SU-DHL-6 (cell line): ENCODE measurements at regions not wholly inside any gene's neighbourhood (a gene's known extent, or its start where the extent isn't known, plus 50 kb on each side); places are given as distances from the start of the nearest gene placed in this dataset.

Source experiments
- CTCF ChIP-seq: fragments of 200-600 bp; sonication (generic); IDR thresholded peaks from one replicate; pipeline ENCODE4 v1.5.1; 2017; ENCODE audit warnings: antibody characterized with exemption, mild to moderate bottlenecking, low read length, moderate library complexity; ENCODE audit not compliant: insufficient read depth, poor library complexity, severe bottlenecking
- EZH2phosphoT487 ChIP-seq: fragments of 200-600 bp; sonication (generic), shearing (Covaris generic); conservative IDR thresholded peaks from 2 replicates; pipeline ENCODE4 v1.6.1; 2018; ENCODE audit warnings: mild to moderate bottlenecking, antibody characterized with exemption, low read length, moderate library complexity, mixed read lengths

- TF ChIP-seq CTCF (no peak), EZH2phosphoT487 (no peak)
These were observed 126.5 kb upstream of the ARHGAP42 start for GRCh38 chr11:100560606-100561005.
